HepG2 (cell line): ENCODE measurements at regions not wholly inside any gene's neighbourhood (a gene's known extent, or its start where the extent isn't known, plus 50 kb on each side); places are given as distances from the start of the nearest gene placed in this dataset.

Experiments used
- BORCS8-MEF2B ChIP-seq: sonication (generic); formaldehyde crosslinking; IDR thresholded peaks from 2 replicates; pipeline ENCODE4 v1.8.0; 2022; ENCODE audit warnings: mild to moderate bottlenecking, missing genetic modification reagents
- GATAD2A ChIP-seq: IDR thresholded peaks from 2 replicates; pipeline ENCODE4 v1.6.1; 2016
- GTF3A ChIP-seq: sonication (generic); formaldehyde crosslinking; conservative IDR thresholded peaks from 2 replicates; pipeline ENCODE4 v1.4.0; 2020; ENCODE audit warnings: mild to moderate bottlenecking, missing genetic modification reagents
- HDAC2 ChIP-seq: sonication (generic); formaldehyde crosslinking; IDR thresholded peaks from 2 replicates; pipeline ENCODE4 v1.4.0; 2020; ENCODE audit warnings: missing genetic modification reagents
- KMT2A ChIP-seq: sonication (generic); formaldehyde crosslinking; IDR thresholded peaks from 2 replicates; pipeline ENCODE4 v1.4.0; 2020; ENCODE audit warnings: missing genetic modification reagents
- MAFF ChIP-seq: IDR thresholded peaks from 2 replicates; pipeline ENCODE4 v1.6.1; 2011; ENCODE audit warnings: low read depth, low read length, improper control_type of control experiment
- MAFG ChIP-seq: sonication (generic); formaldehyde crosslinking; IDR thresholded peaks from 2 replicates; pipeline ENCODE4 v1.5.1; 2020; ENCODE audit warnings: mild to moderate bottlenecking, missing genetic modification reagents
- MEIS1 ChIP-seq: sonication (generic); formaldehyde crosslinking; IDR thresholded peaks from 2 replicates; pipeline ENCODE4 v1.9.0; 2021; ENCODE audit warnings: mild to moderate bottlenecking, missing genetic modification reagents, moderate library complexity, borderline replicate concordance
- MXI1 ChIP-seq: IDR thresholded peaks from 3 replicates; pipeline ENCODE4 v1.6.1; 2012; ENCODE audit warnings: low read depth, low read length, inconsistent platforms, borderline replicate concordance
- MYC ChIP-seq: sonication (generic); formaldehyde crosslinking; IDR thresholded peaks from 2 replicates; pipeline ENCODE4 v1.9.0; 2021; ENCODE audit warnings: missing genetic modification reagents, borderline replicate concordance
- MZF1 ChIP-seq: sonication (generic); formaldehyde crosslinking; IDR thresholded peaks from 2 replicates; pipeline ENCODE4 v1.8.1; 2023; ENCODE audit warnings: mild to moderate bottlenecking, missing genetic modification reagents, borderline replicate concordance
- NFE2 ChIP-seq: sonication (generic); formaldehyde crosslinking; IDR thresholded peaks from 2 replicates; pipeline ENCODE4 v1.4.0; 2020; ENCODE audit warnings: missing genetic modification reagents
- NFE2L2 ChIP-seq: fragments of 150-350 bp; IDR thresholded peaks from 2 replicates; pipeline ENCODE4 v1.6.1; 2014; ENCODE audit warnings: low read length
- NR2F1 ChIP-seq, 2 experiments: fragments of 450-650 bp in 1 of 2; formaldehyde crosslinking in 1 of 2; IDR thresholded peaks; 2 replicates each; pipeline versions ENCODE4 v1.5.0 to v1.6.1; 2016 to 2020; ENCODE audit warnings: mild to moderate bottlenecking in 1 of 2, missing compliant biosample characterization in 1 of 2, missing genetic modification reagents in 1 of 2, moderate library complexity in 1 of 2
- TBX2 ChIP-seq: sonication (generic); formaldehyde crosslinking; IDR thresholded peaks from 2 replicates; pipeline ENCODE4 v1.5.0; 2020; ENCODE audit warnings: missing genetic modification reagents, mild to moderate bottlenecking, borderline replicate concordance
- XRCC5 ChIP-seq: fragments of 200-400 bp; formaldehyde crosslinking; optimal IDR thresholded peaks from 2 replicates; pipeline ENCODE3; 2017; ENCODE audit warnings: mild to moderate bottlenecking, low read length
- ZNF24 ChIP-seq: fragments of 450-650 bp; IDR thresholded peaks from 2 replicates; pipeline ENCODE4 v1.6.1; 2017; ENCODE audit warnings: antibody characterized with exemption, mild to moderate bottlenecking
- ZNF616 ChIP-seq: sonication (generic); formaldehyde crosslinking; IDR thresholded peaks from 2 replicates; pipeline ENCODE4 v1.5.0; 2020; ENCODE audit warnings: low read depth, mild to moderate bottlenecking, missing genetic modification reagents
- ZNF703 ChIP-seq: sonication (generic); formaldehyde crosslinking; IDR thresholded peaks from 2 replicates; pipeline ENCODE4 v1.5.1; 2020; ENCODE audit warnings: missing genetic modification reagents, mild to moderate bottlenecking, moderate library complexity, borderline replicate concordance
- ZNF788 ChIP-seq: sonication (generic); formaldehyde crosslinking; IDR thresholded peaks from 2 replicates; pipeline ENCODE4 v1.5.0; 2020; ENCODE audit warnings: mild to moderate bottlenecking, missing genetic modification reagents, borderline replicate concordance
- ZSCAN12 ChIP-seq: sonication (generic); formaldehyde crosslinking; IDR thresholded peaks from 2 replicates; pipeline ENCODE4 v1.9.0; 2021; ENCODE audit warnings: mild to moderate bottlenecking, missing genetic modification reagents
- ZSCAN9 ChIP-seq: IDR thresholded peaks from 2 replicates; pipeline ENCODE4 v1.6.1; 2016; ENCODE audit warnings: borderline replicate concordance
- TF ChIP-seq, protein P1 (sequence below): IDR thresholded peaks from 2 replicates; pipeline ENCODE4 v1.6.1; 2018; ENCODE audit warnings: missing genetic modification reagents
- TF ChIP-seq, protein P2 (sequence below): sonication (generic); formaldehyde crosslinking; IDR thresholded peaks from 2 replicates; pipeline ENCODE4 v1.8.0; 2022; ENCODE audit warnings: mild to moderate bottlenecking, missing genetic modification reagents, moderate library complexity

DNA sequence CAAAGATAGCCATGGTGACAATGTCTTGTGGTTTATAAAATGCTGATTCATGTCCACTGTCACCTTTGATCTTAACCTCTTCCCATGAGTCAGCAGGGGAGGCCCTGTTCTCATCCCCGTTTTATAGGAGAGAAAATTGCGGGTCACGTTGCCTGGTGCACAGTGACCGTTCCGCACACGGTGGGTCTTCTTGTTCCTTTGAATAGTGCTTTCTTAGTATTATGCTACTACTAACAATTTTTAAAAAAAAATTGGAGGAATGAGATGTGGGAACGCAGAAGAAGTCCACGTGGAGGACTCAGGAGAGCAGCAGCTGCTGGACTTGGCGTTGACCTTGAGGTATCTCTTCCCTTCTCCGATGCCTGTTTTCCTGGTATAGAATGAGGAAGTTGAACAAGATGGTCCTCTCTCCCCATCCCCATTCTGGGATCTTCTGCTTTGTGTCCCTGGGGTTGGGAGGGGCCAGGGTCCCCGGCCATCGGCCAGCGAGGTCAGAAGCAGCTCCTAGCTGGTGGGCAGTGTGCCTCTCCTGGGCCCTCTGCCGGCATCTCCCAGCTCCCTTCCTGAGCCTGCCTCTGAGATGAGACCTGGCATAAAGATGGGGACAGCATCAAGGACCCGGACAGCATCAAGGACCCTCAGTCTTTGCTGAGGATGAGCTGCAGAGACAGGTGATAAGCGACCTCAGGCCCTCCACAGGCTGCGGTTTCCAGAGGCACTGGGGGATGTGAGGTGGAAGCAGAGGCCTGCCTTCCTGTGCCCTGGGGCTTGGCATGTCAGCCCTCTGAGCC, 143.9 kb downstream of the C9orf50 start (continued):
- TF ChIP-seq, protein P1, sequence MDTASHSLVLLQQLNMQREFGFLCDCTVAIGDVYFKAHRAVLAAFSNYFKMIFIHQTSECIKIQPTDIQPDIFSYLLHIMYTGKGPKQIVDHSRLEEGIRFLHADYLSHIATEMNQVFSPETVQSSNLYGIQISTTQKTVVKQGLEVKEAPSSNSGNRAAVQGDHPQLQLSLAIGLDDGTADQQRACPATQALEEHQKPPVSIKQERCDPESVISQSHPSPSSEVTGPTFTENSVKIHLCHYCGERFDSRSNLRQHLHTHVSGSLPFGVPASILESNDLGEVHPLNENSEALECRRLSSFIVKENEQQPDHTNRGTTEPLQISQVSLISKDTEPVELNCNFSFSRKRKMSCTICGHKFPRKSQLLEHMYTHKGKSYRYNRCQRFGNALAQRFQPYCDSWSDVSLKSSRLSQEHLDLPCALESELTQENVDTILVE (CRISPR knock-in tag) = 0 out of 2 replicates have a peak, but pooled peaks have one; percentile 14
- TF ChIP-seq ZNF703 (CRISPR knock-in tag) (no peak), HDAC2 (CRISPR knock-in tag) (no peak), ZNF24 (no peak), MXI1 (peak; percentile 58; the same call in 2 of the 3 replicates), GTF3A (no peak), MAFF (peak; percentile 97), ZNF616 (CRISPR knock-in tag) (no peak), BORCS8-MEF2B (CRISPR knock-in tag) (0 out of 2 replicates have a peak, but pooled peaks have one; percentile 39), GATAD2A (peak; percentile 59; the same call in 1 of the 2 replicates), MZF1 (CRISPR knock-in tag) (no peak), TBX2 (CRISPR knock-in tag) (0 out of 2 replicates have a peak, but pooled peaks have one; percentile 28), ZSCAN12 (CRISPR knock-in tag) (no peak), MYC (CRISPR knock-in tag) (0 out of 2 replicates have a peak, but pooled peaks have one; percentile 52), XRCC5 (peak; percentile 20), MAFG (peak; percentile 92), ZSCAN9 (0 out of 2 replicates have a peak, but pooled peaks have one; percentile 27), NFE2 (peak; percentile 83), ZNF788 (CRISPR knock-in tag) (peak; percentile 35; the same call in 1 of the 2 replicates), NFE2L2 (peak; percentile 88), NR2F1 (CRISPR knock-in tag; IDR thresholded peaks at IDR 0.05) (peak; percentile 79 to 92), MEIS1 (CRISPR knock-in tag) (no peak), KMT2A (CRISPR knock-in tag) (no peak)
- TF ChIP-seq, protein P2, sequence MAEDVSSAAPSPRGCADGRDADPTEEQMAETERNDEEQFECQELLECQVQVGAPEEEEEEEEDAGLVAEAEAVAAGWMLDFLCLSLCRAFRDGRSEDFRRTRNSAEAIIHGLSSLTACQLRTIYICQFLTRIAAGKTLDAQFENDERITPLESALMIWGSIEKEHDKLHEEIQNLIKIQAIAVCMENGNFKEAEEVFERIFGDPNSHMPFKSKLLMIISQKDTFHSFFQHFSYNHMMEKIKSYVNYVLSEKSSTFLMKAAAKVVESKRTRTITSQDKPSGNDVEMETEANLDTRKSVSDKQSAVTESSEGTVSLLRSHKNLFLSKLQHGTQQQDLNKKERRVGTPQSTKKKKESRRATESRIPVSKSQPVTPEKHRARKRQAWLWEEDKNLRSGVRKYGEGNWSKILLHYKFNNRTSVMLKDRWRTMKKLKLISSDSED (CRISPR knock-in tag) = no peak
- TF ChIP-seq, all 625 proteins: peak for 47
